ENCODE measurements at regions not wholly inside any gene's neighbourhood (a gene's known extent, or its start where the extent isn't known, plus 50 kb on each side); places are given as distances from the start of the nearest gene placed in this dataset.

GRCh38 chr12:64998371-64999147 is 122.5 kb downstream of the WIF1 start:
- no peak for TF ChIP-seq CTCF (IDR thresholded peaks at IDR 0.05)
- no peak for TF ChIP-seq POLR2A (IDR thresholded peaks at IDR 0.05; ENCODE audit: low read depth)
